ENCODE measurements at regions not wholly inside any gene's neighbourhood (a gene's known extent, or its start where the extent isn't known, plus 50 kb on each side); places are given as distances from the start of the nearest gene placed in this dataset.
"Not testable (repeated sequence)": the region's sequence is repeated elsewhere in the genome, so short reads cannot be mapped to it uniquely, and the experiment has no call there.

DNA sequence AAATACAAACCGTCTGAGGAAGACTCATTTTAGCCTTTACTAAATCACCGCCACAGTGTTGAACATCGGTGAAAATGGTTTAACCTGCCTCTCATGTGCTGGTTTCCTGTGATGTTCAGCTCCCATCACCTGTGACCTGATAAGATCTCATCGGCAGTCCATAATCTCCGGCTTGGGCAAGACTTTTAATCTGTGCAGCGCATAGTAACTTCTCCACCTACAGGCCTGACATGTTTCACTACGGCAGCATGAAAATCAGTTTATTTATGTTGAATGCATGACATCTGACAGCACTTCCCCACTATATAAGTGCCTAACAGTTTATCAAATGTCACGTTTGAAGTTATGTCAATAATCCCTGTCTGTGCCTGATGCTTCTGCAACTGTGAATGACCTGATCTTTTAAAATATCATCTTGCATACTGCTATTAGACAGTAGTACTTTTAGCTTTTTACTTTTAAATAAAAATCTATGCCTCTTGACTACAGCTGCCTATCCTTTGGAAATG is 1919.8 kb upstream of the AGA start:
- DNase-seq: no peak

GRCh38 chr4:179365932-179366331 is 1923.7 kb upstream of the AGA start:
- DNase-seq: not testable (repeated sequence)

GRCh38 chr4:179372242-179372641 is 1930.0 kb upstream of the AGA start:
- no peak for DNase-seq

DNA sequence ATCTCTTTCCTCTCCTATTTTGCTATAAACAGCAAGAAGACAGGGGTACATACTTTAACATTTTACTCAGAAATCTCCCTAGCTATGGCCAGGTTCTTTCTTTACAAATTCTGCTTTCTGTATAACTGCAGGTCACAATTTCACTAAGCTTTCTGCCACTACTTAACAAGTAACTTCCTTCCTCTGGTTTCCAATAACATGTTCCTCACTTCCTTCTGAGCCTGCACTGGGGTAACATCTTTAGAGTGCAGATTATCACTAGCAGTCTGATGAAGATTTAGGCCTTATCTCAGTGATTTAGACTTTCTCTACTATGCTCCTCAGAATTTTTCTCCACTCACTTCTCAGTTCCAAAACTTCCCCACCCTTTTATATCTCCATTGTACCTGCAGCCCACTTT is 1930.5 kb upstream of the AGA start:
- DNase-seq: no peak

DNA sequence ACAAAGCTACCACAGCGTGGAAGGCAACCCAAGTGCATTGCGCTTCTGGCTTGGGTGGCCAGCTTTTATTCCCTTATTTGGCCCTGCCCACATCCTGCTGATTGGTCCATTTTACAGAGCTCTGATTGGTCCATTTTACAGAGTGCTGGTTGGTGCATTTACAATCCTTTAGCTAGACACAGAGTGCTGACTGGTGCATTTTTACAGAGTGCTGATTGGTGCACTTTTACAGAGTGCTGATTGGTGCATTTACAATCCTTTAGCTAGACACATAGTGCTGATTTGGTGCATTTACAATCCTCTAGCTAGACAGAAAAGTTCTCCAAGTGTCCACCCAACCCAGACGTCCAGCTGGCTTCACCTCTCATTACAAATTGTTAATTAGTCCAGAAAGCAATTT is 1936.6 kb upstream of the AGA start:
- DNase-seq: not testable (repeated sequence)

DNA sequence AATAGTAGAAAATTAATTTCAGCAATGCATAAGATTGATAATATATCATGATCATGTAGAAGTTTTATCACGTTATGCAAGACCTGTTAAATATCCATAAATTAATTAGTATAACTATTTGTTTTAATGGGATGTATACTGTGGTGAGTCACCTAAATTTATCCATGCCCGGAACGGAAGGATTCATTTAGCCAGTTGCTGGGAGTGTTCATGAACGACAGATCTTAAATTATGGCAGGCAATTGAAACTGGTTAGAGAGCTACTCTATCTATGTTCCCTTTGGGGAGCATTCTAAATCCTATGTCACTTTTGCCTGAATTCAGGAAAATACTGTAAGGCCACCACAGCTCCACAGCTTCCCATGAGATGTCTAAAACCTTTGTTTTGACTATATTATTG is 1950.5 kb upstream of the AGA start:
- DNase-seq: no peak

DNA sequence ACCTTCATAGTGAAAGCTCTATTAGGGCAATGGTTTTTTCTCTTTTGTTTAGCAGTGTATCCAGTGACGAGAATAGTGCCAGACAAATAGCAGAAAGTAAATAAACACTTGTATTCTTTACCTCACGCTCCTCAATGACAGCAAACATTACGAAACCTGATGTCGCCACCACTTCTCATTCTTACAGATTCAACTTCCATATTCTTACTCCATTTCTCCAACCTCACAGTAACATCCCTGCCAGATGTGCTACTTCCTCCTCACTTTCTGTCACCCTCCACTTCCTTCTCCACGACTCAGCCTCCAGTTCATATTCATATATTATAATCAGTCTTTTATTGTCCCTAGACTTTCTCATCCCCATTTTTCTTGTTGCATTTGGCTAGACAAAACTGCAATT is 1956.2 kb upstream of the AGA start:
- DNase-seq: no peak

DNA sequence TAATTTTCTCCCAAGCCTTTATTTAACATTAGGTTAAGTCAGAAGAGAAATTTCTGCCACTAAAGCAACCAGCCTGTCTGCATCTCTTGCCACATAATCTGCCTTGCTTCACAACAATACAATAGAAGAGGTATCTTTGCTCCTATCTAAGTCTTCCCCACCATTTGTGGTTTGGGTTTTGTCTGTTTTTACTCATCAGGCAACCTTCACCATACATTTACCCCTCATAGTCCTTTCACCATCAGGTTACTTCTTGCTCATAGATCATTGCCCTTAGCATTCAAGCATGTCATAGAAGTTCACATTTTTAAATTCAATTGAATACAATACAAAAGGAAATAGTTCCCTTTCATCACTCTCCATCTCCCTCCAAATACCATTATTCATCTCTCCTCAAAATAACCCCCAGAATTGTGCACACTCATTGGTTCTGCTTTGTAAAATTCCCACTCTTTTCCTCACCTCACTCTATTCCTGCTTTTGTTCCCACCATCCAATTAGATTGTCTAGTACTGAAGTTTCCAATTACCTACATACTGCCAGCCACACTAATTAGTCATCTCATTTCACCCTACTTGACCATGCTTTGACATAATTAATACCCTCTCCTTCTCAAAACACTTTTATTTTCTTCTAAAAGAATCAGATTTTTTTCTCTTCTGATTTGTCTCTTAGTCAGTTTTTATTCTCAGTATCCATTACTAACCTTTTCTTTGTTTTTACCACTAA is 1957.0 kb upstream of the AGA start:
- DNase-seq: no peak

GRCh38 chr4:179415037-179415846 is 1973.0 kb upstream of the AGA start:
- no peak for DNase-seq

DNA sequence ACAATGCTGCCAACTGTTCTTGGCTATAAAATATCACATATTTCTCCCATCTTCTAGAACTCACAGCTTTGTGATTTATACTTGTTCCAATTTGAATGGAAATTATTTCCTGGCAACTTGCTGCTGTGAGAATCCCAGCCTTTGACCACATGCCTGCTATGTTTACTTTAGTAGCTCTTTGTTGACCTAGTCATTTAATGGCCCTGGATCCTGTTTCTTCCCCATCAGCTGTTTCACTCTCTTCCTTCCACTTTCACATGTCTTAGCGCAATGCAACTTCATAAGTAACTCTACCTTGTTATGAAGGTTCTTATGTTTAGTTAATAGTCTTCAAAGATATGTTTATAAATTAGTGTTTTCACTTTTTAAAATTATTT is 1973.6 kb upstream of the AGA start:
- no peak for DNase-seq

GRCh38 chr4:179417357-179417756 is 1975.1 kb upstream of the AGA start:
- DNase-seq: no peak

- no peak for DNase-seq
Measured at GRCh38 chr4:179437962-179438361, 1995.7 kb upstream of the AGA start.

DNA sequence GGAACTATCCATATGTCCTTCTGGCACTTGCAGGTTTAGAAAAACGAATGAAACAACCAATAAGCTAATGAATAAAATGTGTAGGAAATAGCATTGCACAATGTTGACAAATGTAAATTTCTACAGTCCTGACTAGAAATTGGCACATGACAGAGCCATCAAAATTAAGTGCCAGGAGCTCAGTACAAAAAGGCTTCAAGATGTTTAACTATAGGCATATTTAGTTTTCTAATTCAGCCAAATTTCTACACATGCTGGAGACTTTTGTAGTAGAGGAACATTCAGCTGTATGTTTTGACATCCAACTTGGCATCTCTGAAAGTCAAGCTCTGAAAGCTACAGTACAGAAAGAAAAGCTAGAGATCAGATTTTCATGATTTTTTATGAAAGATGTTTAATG is 1999.4 kb upstream of the AGA start:
- DNase-seq: no peak

- no peak for DNase-seq
Measured at GRCh38 chr4:179447308-179447707, 2005.1 kb upstream of the AGA start.

DNA sequence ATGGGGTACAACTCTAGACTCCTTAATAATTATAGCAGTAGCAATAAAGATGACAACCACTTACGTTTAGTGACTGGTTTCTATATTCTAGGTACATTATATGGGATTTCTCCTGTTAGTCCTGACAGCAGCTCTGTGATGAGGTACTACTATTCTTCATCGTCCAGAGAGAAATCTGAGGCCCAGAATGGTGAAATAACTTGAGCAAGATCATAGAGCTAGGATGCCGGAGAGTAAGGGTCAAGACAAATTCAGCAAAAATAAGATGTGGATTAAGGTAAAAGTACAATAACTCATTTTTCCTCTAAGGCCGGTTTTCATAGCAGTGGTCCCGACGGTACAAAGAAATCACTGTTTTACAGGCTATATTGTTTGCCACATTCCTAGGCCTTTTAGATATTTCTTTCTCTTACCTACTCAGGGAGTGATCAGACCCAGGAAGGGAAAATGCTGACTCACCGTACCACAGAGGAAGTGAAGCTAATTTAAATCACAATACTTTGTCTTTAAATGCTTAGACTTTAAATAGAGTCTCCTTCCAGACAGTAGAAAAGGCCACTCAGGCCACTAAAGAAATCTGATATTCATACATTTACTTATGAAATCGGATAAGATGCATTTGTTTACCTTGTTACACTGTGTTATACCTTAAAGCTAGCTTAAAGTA is 2023.0 kb upstream of the AGA start:
- no peak for DNase-seq

DNA sequence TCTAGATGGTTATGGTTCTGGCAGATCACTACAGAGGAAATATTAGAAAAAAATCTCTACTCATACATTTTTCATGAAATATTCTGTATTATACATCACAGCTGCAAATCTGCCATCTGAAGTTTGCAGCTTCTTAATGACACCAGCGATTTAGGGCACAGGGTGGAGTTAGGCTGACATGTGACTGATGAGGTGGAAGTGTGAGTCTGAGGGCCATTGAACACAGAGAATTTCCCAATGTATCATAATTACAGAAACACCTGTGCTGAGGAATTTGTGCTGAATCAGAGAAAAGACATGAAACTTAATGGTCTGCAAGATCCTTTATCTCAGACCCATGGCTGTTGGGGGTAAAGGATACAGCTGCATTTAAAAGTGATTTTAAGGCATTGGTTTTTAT is 2025.6 kb upstream of the AGA start:
- DNase-seq: no peak

GRCh38 chr4:179472164-179472563 is 2029.9 kb upstream of the AGA start:
- no peak for DNase-seq

DNA sequence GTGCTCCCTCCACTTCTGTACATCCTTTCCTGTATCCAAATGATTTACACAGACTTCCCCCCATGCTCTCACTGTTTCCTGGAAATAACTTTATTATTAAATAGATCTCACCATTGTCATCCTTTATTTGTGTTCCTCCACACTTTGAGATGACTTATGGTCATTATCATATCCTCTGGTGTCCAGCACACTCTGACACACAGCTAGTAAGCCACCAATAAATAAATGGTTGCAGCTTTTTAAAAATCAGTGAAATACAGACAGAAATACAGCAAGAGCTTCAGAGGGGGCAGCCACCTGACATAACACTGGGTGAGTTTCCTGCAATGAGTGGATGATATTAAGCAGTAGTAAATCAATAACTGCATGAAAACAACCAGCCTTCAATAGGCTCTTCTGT is 2036.4 kb upstream of the AGA start:
- DNase-seq: no peak

DNA sequence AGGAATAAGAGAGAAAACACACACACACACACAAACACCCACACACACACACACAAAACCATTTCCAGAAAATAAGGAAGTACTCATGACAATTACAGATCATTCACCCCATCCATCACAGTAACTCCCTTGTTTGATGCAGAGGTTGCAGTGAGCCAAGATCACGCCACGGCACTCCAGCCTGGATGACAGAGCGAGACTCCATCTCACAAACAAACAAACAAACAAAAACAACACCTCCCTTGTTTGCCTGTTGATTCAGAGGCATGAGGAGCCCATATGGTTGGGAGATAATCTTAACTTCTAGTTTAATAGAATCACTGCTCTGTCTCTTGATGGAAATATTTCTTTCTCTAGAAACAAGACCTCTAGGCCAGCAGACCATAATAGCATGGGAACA is 2043.5 kb upstream of the AGA start:
- no peak for DNase-seq

DNA sequence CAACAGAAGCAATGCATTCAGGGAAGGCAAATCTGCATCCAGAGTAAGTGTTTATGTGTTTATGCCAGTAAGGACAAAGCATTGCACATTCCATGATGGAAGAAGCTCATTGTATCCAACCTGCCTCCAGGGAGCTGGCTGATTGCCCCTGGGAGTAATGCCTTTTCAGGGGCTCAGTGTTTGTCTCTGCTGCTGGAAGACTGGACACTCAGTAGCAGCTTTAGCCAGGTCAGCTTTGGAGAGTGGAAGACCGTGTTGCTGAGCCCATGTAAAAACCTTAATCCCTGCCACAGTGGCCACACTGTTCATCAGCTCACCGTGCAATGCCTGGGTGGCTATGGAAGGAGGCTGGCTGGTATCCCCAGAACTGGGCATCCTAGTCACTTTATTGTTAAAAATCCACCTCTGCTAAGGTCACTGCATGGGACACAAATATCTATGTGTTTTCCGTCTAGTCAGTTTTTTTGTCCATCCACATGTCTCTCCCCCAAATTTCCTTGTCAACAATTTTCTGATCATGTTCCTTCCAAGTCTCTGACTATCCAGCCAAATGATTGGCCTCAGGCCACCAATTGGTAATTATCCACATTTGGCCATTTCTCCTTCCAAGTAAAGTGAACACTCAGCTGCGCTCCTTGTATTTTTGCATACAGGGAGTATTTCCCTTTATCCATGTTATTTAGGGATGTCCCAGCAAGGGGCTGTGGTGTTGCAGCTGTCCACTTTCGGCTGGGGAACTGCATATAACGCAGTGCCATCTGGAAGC is 2044.5 kb upstream of the AGA start:
- no peak for DNase-seq

GRCh38 chr4:179492260-179493080 is 2050.2 kb upstream of the AGA start:
- DNase-seq: no peak

GRCh38 chr4:179503976-179504375 is 2061.7 kb upstream of the AGA start:
- DNase-seq: no peak

Measured in DMS79 (cell line).